GM19468 (cell line): ENCODE measurements at regions not wholly inside any gene's neighbourhood (a gene's known extent, or its start where the extent isn't known, plus 50 kb on each side); places are given as distances from the start of the nearest gene placed in this dataset.
A peak's percentile ranks its signal among the peaks of the same experiment; 100 is the strongest.
"Not testable (repeated sequence)": the region's sequence is repeated elsewhere in the genome, so short reads cannot be mapped to it uniquely, and the experiment has no call there.

ENCODE experiments used
- ATAC-seq: cut with Tn5 transposase; IDR thresholded peaks from one replicate; pipeline ENCODE4 v1.9.1; 2021; ENCODE audit warnings: mild to moderate bottlenecking, moderate library complexity, moderate number of reproducible peaks; ENCODE audit not compliant: unreplicated experiment; ENCODE audit errors: extremely low read depth

DNA sequence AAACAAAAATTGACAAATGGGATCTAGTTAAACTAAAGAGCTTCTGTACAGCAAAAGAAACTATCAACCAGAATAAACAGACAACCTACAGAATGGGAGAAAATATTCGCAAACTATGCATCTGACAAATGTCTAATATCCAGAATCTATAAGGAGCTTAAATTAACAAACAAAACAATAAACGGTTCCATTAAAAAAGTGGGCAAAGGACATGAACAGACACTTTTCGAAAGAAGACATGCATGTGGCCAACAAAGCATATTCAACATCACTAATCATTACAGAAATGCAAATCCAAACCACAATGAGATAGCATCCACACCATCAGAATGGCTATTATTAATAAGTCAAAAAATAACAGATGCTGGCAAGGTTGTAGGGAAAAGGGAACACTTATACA is 50.5 kb upstream of the MED13L start:
- not testable (repeated sequence) for ATAC-seq

DNA sequence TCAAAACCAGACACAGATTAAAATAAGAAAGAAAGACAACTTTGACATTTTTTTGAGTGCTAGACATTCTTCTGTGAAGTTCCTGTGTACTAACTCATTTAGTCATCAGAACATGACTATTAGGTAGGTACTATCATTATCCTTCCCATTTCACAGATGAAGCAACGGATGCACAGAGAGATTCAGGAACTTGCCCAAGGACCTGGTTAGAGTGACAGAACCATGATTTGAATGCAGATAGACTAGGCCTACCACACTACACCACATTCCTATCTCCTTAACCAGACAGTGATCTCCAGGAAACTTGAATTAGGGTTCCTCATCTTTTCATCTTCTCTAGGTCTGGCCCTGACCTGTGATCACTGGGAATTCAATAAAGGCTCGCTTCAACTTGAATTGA is 54.4 kb upstream of the MED13L start:
- no peak for ATAC-seq

DNA sequence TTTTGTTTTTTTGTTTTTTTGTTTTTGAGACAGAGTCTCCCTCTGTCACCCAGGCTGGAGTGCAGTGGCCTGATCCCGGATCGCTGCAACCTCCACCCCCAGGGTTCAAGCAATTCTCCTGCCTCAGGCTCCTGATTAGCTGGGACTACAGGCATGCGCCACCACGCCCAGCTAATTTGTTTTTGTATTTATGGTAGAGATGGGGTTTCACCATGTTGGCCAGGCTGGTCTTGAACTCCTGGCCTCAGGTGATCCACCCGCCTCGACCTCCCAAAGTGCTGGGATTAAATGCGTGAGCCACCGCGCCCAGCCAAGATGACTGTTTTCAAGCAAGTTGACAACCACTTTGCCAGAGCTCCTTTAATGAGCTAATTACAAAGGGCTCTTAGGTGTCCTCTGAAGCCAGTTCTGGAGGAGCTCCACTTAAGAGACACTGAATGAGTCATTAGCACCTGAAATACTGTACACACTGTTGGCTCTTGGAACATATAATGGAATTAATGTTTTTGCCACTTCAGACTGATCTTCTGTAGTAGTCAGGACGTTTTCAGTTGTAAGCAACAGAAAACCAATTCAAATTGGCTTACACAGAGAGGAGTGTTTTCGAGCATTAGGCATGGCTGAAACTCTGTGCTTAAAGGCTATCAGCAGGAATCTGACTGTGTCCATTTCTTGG is 55.4 kb upstream of the MED13L start:
- ATAC-seq = no peak

DNA sequence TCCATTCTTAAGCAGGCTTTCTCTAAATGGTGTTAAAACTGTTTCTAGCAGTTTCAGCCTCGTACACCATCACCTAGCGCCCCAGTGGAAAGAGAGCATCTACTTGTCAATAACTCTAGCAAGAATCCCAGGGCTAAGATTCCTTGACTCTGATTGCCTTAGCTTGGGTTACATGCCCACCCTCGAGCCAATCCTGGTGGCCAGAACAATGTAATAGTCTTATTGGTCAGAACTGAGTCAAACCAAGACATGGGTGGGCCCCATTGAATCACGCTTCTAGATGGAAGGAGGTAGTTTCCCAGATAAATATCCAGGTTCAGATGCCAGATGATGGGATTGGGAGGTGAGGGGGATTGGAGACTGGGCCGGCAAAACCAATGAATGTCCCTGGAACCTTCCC is 55.9 kb upstream of the MED13L start:
- no peak for ATAC-seq

DNA sequence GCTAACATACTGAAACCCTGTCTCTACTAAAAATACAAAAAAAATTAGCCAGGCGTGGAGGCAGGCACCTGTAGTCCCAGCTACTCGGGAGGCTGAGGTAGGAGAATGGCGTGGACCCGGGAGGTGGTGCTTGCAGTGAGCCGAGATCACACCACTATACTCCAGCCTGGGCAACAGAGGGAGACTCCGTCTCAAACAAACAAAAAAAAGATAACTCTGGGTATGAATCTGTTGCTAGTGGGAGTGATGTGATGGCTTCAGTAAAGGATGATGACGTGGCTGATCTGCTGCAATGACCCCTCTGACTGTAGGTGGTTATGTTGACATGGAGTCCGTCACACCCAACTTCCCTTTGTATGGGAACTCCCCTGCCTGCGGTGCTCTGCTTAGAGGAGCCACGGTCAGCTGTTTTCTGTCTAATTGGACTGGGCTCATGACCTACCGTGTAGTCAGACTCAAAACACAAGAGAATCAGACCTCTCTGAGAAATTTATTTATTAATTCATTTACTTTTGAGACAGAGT is 59.1 kb upstream of the MED13L start:
- ATAC-seq = peak; percentile 75

DNA sequence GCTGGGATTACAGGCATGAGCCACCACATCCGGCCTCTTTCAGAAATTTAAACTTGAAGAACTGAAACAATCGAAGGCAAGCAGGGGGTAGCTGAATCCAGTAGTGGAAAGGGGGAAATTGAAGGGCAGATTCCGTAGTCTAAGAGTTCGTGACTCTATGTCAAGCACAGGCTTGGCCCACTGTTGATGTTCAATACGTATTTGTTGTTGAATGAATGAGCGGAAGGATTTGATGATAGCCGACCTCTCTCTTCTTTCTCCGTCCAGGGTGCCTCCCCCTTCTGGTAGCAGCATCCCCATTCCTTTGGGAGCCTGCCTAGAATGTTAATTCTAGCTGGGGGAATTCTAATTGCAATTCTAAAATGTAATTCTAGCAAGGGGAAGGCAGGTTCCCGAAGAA is 59.8 kb upstream of the MED13L start:
- ATAC-seq = no peak

DNA sequence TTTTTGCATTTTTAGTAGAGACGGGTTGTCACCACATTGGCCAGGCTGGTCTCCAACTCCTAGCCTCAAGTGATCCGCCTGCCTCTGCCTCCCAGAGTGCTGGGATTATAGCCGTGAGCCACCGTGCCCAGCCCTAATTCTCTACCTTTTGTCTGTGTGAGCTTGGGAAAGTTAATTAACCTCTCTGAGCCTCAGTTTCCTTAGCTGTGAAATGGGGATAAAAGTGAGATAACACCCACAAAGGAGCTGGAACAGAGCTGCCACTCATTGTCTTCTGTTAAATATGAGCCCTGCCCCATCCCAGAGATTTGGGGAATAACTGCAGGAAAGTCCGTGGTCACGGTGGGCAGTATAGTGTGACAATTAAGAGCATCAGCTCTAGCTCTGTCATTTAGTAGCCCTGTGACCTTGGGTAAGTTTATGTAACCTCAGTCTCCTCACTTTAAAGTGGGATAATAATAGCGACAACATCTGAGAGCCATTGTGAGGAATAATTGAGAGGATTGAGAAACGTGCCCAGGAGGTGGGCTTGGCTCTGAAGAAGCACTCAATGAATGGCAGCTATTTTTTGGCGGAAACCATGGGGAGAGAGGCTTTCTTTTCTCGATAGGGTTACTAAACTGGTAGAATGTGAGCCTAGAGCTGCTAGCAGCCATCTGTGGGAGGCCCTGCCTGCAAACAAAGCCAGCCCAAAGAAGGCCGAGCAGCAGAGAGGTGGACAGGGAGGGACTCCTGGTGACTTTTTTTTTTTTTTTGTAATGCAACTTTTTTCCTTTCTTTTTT is 60.8 kb upstream of the MED13L start:
- ATAC-seq = no peak

DNA sequence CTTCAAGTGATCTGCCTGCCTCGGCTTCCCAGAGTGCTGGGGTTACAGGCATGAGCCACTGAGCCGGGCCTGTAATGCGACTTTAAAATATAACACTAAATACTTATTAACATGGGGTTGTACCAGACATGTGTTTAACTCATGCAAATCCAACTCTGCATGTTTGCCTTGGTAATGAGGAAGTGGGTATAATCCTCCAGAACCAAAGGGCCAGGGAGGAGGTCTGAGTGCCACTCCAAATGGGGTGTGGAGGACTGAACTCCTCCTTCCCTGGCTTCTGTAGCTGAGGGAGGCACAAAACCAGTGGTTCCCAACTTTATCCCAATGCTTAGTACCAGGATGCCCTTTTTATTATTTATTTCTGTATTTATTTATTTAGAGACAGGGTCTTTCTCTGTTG is 61.6 kb upstream of the MED13L start:
- no peak for ATAC-seq

DNA sequence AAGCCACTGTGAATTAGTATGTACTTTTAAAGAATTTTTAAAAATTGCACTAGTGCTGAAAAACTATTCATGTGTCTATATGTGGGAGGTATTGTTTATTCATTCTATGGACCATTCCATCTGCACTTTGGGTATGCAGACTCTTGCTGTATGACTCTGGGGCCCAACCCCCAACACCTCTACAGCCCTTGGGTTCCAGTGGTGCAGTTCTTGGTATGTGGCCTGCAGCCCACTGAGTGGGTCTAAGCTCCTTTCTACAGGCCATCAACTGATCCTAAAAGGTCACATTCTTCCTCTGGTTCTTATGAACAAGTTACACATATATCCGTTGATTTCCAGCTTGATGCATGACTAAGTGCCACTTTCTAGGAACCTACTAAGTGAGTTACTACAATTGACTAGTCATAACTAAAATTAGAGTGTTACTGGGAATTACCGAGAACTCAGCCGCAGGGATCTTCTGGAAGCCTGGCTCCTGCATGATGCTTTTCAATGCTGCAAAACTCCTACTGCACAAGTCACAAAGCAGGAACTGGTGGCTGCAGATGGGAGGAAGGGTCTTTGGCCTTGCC is 62.4 kb upstream of the MED13L start:
- ATAC-seq = no peak

DNA sequence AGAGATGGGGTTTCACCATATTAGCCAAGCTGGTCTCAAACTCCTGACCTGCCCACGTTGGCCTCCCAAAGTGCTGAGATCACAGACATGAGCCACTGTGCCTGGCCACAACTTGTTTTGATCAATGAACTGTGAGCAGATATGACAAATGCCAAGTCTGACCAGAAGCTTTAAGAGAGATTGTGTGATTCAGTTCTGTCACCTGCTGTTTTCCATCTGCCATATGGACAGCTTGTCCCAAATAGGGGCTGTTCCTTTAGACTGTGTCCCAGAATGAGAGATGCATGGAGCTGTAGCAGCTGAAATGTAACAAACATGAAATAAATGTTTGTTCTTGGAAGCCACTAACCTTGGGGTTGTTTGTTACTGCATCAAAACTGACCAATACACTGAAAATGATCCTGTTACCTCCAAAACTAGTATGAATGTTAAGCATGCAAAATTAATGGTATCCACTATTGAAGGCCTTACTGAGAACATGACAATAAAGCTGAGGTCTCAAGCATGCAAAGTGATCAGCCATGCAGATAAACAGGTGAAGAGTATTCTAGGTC is 65.9 kb upstream of the MED13L start:
- no peak for ATAC-seq

DNA sequence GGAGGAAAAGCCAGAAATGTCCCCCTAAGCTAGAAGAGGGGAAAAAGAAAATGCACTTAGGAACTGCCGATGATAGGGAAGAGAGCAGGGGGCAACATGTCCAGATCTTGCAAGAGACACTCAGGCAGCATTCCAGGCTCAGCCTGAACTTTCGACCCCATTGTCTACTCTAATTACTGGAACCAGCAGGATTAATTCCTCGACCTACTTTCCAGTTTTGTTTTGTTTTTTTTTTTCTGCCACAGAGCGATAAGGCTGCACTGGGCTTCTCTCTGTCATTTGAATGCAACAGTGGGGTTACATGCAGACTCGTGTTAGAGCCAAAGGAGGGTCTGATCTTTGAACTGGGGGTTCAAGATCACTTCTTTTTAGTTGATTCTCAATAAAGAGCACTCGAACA is 68.7 kb upstream of the MED13L start:
- ATAC-seq = no peak

DNA sequence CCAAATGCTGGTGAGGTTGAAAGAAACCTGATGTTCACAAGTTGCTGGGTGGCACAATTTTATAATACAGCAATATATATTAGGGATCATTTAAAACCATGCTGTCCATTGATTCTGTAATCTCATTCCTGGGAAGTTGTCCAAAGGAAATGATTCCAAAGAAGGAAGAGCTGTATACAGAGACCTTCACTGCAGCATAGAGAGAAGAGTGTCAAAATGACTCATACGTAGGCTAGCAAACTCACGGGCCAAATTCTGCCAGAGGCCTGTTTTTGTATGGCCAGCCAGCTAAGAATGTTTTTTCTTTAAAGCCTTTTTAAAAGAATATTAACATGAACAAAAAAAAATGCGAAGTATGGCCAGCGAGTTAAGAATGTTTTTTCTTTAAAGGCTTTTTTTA is 69.2 kb upstream of the MED13L start:
- ATAC-seq = no peak

DNA sequence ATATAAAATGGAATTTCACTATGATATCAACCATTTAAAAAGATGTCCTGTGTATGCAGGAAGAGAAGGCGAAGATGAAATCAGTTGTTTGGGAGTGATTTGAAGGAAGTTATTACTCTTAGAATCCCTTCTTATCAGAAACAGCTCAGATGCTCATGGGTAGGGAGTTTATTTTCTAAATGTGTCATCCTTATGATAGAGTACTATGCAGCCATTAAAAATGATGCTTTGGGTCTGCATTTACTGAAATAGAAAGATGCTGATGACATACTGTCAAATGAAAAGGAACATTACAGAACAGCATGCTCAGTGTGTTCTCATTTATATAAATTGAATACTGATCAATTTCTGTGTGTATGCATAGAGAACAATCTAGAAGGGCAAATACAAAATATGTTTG is 69.8 kb upstream of the MED13L start:
- ATAC-seq = no peak

DNA sequence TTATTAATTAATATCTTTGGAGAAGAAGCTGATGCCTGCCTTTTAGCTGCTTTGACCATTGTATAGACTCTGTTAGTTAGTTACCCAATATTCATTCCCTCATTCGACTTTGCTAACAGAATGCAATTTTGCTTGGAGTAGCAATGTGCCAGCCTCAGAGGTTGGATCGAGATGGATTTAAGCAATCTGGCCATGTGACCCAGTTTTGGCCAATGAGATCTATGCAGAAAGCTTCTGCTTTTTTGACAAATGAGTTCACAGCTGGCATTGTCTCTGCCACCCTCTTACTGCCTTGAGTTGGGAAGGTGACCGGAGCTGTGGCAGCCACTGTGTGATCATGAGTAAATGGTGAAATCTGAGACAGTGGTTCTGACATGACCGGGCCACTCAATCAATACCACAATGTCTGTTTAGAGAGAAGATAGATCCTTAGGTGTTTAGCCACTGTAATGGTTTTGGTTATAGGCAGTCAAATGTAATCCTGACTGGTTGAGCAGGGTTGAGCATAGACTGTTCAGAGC is 74.9 kb upstream of the MED13L start:
- no peak for ATAC-seq

DNA sequence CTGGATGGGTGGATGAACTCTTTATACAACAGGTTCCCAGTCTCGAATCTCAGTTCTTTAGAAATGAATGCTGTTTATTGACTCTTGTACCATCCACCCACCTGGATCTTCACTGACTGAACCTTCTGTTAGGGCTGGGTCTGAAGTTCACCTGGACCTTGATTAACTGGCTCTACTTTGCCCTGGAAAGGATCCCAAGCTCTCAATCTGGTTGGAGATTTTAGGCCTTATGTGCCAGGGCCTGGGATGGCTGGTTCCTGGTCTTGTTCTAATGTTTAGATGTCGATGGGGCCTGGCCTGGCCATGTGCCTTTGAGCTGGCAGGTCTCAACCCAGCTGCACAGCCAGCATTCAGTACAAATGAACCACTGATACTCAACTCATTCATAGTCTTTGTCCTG is 76.5 kb upstream of the MED13L start:
- no peak for ATAC-seq

DNA sequence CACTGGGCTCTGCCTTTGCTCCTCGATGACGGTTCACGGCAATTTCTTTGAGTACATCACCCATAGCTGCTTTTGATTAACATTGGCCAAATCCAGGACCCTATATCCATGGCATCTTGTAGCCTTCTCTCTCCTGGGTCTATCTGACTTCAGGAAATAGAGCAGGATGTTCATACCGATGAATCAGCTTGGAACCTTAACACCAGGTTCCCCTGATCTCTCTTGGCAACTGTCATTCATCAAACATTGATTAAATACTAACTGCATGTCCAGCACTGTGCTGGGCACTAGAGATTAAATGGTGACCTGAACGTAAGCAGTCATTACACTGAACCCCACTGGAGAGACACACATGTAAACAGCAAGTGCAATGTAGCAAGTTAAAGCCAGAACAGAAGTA is 77.0 kb upstream of the MED13L start:
- ATAC-seq = no peak

DNA sequence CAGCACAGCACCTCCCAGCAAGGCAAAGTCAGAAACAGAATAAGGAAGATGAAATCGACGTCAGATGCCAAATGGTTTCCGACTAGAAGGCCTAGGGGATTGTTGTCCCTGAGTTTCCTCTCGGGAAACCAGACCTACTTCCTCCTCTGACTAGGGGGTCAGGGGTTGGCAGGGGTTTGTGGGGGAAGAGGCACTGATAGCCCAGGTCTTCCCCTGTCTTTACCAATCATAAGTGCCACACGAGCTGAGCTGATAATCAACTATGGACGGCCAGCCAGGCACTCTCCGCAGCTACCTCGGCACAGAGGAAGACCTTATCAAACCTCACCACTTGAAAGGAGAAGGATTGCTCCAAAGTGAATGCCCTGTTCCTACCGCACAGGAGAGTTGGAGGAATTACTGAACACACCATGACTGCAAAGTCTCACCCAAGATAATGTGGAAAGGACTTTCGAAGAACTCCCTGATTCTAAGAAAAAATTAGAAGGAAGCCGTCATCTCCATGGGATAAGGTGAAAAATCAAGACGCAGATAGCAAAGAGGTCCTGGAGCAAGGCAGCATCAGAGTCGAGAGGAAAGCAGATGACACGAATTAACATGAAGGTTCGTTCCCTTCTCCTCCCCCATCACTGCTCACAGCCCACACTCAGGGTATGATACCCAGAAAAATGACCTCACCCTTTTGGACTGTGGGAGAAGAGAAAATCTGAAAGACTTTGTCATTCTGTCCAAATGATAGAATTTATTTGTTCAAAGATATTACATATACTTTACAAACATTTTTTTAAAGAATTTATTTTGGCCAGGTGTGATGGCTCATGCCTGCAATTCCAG is 77.7 kb upstream of the MED13L start:
- no peak for ATAC-seq

DNA sequence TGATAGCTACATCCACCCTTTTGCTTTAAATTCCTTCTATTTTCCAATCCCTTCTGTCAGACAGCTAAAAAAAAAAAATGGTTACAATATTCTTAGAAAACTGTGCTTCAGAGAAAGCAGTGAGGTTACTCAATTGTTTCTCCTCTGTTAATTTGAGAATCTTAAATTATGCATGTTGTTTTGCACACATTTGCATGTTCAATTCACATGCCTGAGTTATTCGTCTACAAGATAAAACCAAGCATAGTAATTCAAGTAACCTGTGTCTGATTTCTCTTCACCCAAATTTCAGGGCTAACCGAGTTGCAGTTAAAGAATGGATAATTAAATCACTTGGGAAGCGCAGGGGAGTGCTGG is 81.0 kb upstream of the MED13L start:
- ATAC-seq = no peak

DNA sequence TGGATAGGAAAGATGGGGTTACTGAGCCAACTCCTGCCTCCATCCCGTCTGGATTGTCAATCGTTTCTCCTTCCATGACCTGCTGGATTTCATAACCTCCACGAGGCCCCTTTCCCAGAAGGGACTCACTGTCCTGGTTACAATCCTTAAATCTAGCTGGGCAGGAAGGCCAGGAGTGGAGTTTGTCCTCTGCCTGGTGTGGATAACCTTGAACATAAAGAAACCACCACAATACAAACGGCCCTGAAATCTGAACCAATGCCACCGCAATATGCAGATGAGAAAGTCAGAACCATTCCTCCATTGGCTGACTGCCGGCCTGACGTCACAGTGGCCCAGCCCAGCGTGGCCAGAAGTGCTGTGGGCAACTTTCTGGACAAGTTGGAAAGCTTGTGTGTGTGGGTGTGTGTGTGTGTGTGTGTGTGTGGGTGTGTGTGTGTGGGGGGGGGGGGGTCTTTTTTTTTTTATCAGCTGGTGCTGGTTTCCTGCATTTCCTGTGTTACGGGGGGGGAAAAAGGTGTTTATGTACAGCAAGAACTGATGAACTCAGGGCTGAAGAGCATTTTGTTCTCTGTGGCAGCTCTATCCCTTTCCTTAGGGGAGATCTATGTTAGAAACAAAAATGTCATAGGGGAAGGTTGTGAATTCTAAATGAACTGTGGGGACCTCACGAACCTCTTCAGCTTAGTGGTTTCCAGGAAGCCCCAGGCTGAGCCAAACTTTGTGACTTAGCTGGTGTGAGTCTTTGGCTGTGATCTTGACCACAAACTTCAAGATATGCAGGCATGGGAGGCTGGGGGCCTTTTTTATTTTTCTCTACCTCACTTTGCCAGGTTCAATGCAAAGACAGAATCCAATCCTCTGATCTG is 81.6 kb upstream of the MED13L start:
- no peak for ATAC-seq
